Immature natural killer cell (primary cell): ENCODE measurements at regions not wholly inside any gene's neighbourhood (a gene's known extent, or its start where the extent isn't known, plus 50 kb on each side); places are given as distances from the start of the nearest gene placed in this dataset.
A peak's percentile ranks its signal among the peaks of the same experiment; 100 is the strongest.

ENCODE experiments used
- DNase-seq, 3 donors: peaks; one replicate each; pipeline ENCODE4 v3.0.0; 2022; ENCODE audit warnings: mixed read lengths in 1 of 3
- H3K27ac Mint-ChIP-seq, 6 donors: one replicate each; pipeline ENCODE4 v1.8.0; 2020; ENCODE audit warnings: mixed read lengths in 6 of 6, mild to moderate bottlenecking in 5 of 6, inconsistent platforms in 4 of 6, moderate library complexity in 3 of 6
- H3K27me3 Mint-ChIP-seq, 3 donors: one replicate each; pipeline ENCODE4 v1.8.0; 2020 to 2021; ENCODE audit warnings: low read depth in 3 of 3, mild to moderate bottlenecking in 3 of 3, mixed read lengths in 3 of 3, moderate library complexity in 3 of 3, inconsistent platforms in 1 of 3
- H3K36me3 Mint-ChIP-seq, 3 donors: one replicate each; pipeline ENCODE4 v1.8.0; 2020; ENCODE audit warnings: mixed read lengths in 3 of 3, inconsistent platforms in 2 of 3, mild to moderate bottlenecking in 2 of 3
- H3K4me1 Mint-ChIP-seq, 2 donors: one replicate each; pipeline ENCODE4 v1.8.0; 2020; ENCODE audit warnings: inconsistent platforms in 2 of 2, mild to moderate bottlenecking in 2 of 2, mixed read lengths in 2 of 2, moderate library complexity in 1 of 2
- H3K4me3 Mint-ChIP-seq, 5 donors: one replicate each; pipeline ENCODE4 v1.8.0; 2020; ENCODE audit warnings: mild to moderate bottlenecking in 5 of 5, mixed read lengths in 5 of 5, inconsistent platforms in 3 of 5, moderate library complexity in 3 of 5
- H3K9me3 Mint-ChIP-seq, 6 donors: one replicate each; pipeline ENCODE4 v1.8.0; 2020; ENCODE audit warnings: mild to moderate bottlenecking in 6 of 6, mixed read lengths in 6 of 6, inconsistent platforms in 4 of 6, moderate library complexity in 3 of 6

DNA sequence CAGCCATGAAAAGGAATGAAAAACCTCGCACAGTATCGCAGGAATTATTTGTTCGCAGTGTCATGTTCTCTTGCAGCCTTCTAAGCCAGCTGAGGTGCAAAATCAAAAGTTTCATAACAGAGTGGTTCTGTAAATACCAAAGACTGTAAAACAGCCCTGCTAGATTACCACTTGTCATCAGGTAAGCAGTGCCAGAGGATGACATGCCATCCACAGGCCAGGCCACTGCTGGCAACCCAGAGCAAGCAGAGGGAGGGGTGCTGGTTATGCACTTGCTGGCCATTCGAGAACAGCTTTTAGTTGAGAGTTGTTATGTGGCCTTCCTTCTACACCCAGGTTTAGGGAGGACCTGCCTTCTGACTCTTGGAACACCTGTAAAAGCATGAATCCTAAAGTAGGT is 114.3 kb upstream of the MGAT5 start:
- Mint-ChIP-seq H3K36me3 (no peaks in the 10 kb centered on the region), H3K27me3 (peaks cover 0 to 4% (median 3%) of the 10 kb centered on the region in 3 donors), H3K4me3 (no peak overlapping the region), H3K9me3 (no peaks in the 10 kb centered on the region), H3K27ac (peak overlapping the region in 1 of 6 donors; percentile 13), H3K4me1 (peaks cover 72 to 90% of the 10 kb centered on the region in 2 donors)
- no peak for DNase-seq

DNA sequence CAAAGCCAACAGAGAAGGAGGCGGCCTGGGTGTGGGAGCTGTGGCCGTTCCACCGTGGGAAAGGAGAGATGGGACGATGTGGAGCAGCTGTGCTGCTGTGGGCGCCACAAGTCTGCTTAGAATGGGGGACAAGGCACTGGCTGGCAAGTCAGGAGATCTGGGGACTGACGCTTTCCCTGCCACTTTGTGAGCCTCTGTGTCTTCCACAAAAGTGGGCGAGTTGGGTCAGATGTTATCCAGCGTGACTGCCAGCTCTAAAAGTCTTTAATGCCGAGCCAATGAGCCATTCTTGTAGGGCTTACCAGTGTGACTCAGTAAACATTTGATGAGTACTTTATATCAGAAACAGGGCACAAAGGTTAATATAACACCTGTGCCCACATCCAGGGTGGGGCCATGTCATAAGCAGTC is 113.6 kb upstream of the MGAT5 start:
- Mint-ChIP-seq H3K4me3 (no peak overlapping the region), H3K27me3 (peaks cover 0 to 7% (median 3%) of the 10 kb centered on the region in 3 donors), H3K27ac (peak overlapping the region in 1 of 6 donors; percentile 13), H3K9me3 (no peaks in the 10 kb centered on the region), H3K36me3 (no peaks in the 10 kb centered on the region), H3K4me1 (peaks cover 76 to 96% of the 10 kb centered on the region in 2 donors)
- DNase-seq, result no peak

DNA sequence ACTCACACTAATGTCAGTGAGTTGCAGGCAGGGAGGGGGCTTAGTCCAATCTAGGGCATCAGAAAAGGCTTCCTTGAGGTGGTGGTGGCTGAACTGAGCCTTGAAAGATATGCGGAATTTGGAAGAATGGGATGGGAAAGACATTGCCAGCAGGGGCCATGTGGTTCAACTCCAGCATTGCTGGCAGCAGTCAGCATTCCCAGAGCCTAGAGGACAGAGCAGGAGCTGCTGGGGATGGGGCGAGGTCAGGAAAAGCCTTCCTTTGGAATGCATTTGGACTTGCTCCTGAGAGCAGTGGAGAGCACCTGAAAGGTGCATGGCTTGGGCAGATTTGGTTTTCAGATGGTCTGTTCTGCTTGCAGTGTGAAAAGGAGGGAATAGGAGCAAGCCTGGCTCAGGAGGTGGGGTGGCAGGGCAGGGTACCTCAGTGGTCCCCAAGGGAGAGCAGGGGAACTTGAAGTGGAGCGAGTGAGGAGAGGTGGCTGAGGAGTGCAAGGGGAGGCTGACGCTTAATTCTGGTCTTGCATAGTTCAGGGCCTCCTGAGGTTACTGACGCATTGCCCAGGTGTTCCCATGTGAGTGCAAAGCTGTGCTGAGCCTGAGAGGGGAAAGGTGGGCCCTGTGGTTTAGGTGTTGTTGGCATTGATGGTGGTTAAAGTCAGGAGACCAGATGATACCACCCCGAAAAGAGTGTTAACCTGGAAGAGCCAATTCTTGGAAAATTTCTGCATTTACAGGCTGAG is 112.1 kb upstream of the MGAT5 start:
- H3K4me3 Mint-ChIP-seq, result peak overlapping the region in 2 of 5 donors; percentile 1 to 15
- H3K27ac Mint-ChIP-seq, result peak overlapping the region in 3 of 6 donors; percentile 21 to 67 (median 30)
- H3K4me1 Mint-ChIP-seq, result peaks cover 77 to 92% of the 10 kb centered on the region in 2 donors
- no peak for DNase-seq
- peaks cover 0 to 7% (median 3%) of the 10 kb centered on the region in 3 donors for H3K27me3 Mint-ChIP-seq
- no peaks in the 10 kb centered on the region for H3K9me3 Mint-ChIP-seq
- H3K36me3 Mint-ChIP-seq, result no peaks in the 10 kb centered on the region

DNA sequence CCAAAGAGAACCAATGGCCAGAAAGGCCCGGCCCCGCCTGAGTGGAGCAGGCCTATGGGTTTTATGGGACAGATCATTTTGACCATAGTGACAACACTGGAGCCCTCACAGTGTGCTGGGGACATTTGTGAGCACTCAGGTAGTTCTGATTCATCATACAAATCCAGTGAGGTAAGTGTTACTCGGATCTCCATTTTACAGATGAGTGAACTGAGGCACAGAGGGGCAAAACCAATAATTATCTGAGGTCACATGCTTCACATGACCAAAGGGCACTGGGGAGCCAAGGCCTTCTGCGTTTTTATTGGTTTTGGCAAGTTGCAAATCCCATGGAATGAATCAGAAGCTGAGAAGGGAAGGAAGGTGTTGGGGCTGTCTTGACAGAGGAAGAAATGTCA is 111.5 kb upstream of the MGAT5 start:
- Mint-ChIP-seq H3K27me3 (peaks cover 0 to 7% (median 3%) of the 10 kb centered on the region in 3 donors), H3K4me3 (peak overlapping the region in 1 of 5 donors; percentile 5), H3K9me3 (no peaks in the 10 kb centered on the region), H3K4me1 (peaks cover 71 to 86% of the 10 kb centered on the region in 2 donors), H3K36me3 (no peaks in the 10 kb centered on the region), H3K27ac (peak overlapping the region in 3 of 6 donors; percentile 6 to 34 (median 30))
- DNase-seq, result no peak

DNA sequence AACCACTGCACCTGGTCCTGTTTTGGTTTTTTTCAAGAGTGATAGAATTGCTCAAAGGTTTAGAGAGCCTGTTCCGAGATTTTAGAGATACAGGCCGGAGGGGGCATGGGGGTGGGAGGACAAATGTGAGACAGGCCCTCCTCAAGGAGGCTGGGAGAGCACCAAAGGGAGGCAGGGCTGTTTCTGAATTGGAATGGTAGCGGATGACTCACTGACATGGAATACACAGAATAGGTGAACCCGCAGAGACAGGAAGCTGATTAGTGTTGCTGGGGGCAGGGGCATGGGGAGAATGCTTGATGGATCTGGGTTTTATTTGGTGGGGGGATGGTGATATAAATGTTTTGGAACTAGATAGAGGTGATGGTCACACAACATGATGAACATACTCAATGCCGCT is 111.0 kb upstream of the MGAT5 start:
- Mint-ChIP-seq H3K4me3 (no peak overlapping the region), H3K27ac (peak overlapping the region in 1 of 6 donors; percentile 52), H3K36me3 (no peaks in the 10 kb centered on the region), H3K27me3 (peaks cover 0 to 7% (median 3%) of the 10 kb centered on the region in 3 donors), H3K4me1 (peaks cover 70 to 81% of the 10 kb centered on the region in 2 donors), H3K9me3 (no peaks in the 10 kb centered on the region)
- no peak for DNase-seq

DNA sequence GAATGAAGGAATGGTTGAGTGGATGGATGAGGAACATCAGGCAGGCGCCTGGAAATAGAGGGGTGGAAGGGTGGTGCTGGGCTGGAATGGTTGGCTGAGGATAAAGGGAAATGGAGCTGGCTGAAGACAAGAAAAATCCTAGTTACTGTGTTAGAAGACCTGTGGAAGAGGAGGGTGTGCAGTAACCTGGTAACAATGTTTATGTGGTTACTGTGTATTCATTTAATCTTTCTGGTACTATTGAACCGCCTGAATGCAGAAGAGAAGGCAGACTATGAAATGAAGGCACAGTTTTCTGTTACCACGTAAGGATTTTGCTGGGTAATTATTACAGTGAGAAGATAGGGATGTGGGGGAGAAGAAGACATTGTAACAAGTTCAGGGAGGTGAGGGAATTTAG is 110.3 kb upstream of the MGAT5 start:
- Mint-ChIP-seq H3K4me1 (peaks cover 71 to 79% of the 10 kb centered on the region in 2 donors), H3K9me3 (no peaks in the 10 kb centered on the region), H3K4me3 (no peak overlapping the region), H3K36me3 (no peaks in the 10 kb centered on the region), H3K27ac (peak overlapping the region in 4 of 6 donors; percentile 9 to 46 (median 18)), H3K27me3 (peaks cover 0 to 7% (median 3%) of the 10 kb centered on the region in 3 donors)
- no peak for DNase-seq

DNA sequence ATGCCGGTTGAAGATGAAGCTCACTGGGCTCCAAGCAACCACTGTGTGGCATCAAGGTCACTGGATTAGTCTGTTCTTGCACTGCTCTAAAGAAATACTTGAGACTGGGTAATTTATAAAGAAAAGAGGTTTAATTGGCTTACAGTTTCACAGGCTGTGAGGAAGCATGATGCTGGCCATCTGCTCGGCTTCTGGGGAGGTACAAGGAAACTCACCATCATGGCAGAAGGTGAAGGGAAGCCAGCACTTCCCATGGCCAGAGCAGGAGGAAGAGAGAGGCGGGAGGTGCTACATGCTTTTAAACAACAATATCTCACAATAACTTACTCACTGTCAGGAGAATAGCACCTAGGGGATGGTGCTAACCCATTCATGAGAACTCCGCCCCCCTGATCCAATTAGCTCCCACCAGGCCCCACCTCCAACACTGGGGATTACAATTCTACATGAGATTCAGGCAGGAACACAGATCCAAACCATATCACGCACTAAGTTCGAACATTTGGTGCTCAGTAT is 109.7 kb upstream of the MGAT5 start:
- Mint-ChIP-seq H3K27me3 (peaks cover 0 to 7% (median 3%) of the 10 kb centered on the region in 3 donors), H3K36me3 (no peaks in the 10 kb centered on the region), H3K9me3 (no peaks in the 10 kb centered on the region), H3K27ac (peak overlapping the region in 1 of 6 donors; percentile 24), H3K4me1 (peaks cover 66 to 77% of the 10 kb centered on the region in 2 donors), H3K4me3 (no peak overlapping the region)
- DNase-seq, result no peak

DNA sequence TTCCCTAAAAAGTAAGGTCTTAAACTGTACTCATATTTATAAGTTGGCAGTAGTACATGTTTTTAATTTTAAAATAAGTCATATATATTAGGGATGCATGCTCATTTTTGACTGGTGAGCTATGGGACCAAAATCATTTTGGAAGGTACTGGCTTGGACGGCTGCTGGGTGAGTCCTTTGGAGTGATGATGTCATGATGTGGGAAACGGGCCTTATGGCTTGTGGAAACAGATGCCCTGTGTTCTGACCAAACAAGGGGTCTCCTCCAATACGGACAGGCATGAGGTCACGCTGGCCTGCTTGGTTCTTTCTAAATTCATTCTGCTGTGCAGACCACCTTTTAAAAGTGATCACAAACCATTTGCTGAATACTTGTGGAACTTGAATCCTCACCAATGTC is 109.2 kb upstream of the MGAT5 start:
- Mint-ChIP-seq H3K27me3 (peaks cover 0 to 7% (median 3%) of the 10 kb centered on the region in 3 donors), H3K27ac (no peak overlapping the region), H3K4me3 (no peak overlapping the region), H3K4me1 (peaks cover 65 to 77% of the 10 kb centered on the region in 2 donors), H3K36me3 (no peaks in the 10 kb centered on the region), H3K9me3 (no peaks in the 10 kb centered on the region)
- no peak for DNase-seq

DNA sequence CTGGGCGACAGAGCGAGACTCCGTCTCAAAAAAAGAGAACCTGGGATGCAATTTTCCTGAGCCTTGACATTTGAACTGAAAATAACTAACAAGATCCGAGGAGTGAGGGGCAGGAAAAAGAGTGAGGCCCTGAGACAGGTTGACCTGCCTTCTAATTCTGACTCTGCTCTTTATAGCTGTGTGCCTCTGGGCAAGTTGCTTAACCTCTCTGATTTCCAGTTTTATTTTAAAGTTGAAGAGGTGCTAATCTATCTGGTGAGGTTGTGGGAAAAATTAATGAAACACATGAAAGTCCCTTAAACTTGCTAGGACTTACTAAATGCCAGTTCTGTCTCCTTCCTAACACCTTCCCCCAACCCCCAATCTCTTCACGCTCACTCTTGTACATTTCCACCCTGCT is 108.4 kb upstream of the MGAT5 start:
- DNase-seq, result no peak
- H3K27me3 Mint-ChIP-seq, result peaks cover 0 to 7% (median 3%) of the 10 kb centered on the region in 3 donors
- no peak overlapping the region for H3K4me3 Mint-ChIP-seq
- H3K27ac Mint-ChIP-seq, result peak overlapping the region in 3 of 6 donors; percentile 2 to 73 (median 56)
- no peaks in the 10 kb centered on the region for H3K9me3 Mint-ChIP-seq
- H3K36me3 Mint-ChIP-seq, result no peaks in the 10 kb centered on the region
- H3K4me1 Mint-ChIP-seq, result peaks cover 60 to 77% of the 10 kb centered on the region in 2 donors

DNA sequence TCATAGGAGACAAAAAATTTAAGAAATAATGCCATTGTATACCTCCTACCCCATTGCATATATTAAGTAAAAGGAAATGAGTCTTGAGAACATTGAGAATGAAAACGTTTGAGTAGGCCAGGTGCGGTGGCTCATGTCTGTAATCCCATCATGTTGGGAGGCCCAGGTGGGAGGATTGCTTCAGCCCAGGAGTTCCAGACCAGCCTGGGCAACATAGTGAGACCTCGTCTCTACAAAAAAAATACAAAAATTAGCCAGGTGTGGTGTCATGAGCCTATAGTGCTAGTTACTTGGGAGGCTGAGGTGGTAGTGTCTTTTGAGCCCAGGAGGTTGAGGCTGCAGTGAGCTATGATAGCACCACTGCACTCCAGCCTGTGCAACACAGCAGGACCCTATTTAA is 107.7 kb upstream of the MGAT5 start:
- H3K4me1 Mint-ChIP-seq, result peaks cover 54 to 72% of the 10 kb centered on the region in 2 donors
- no peaks in the 10 kb centered on the region for H3K9me3 Mint-ChIP-seq
- no peak overlapping the region for H3K4me3 Mint-ChIP-seq

DNA sequence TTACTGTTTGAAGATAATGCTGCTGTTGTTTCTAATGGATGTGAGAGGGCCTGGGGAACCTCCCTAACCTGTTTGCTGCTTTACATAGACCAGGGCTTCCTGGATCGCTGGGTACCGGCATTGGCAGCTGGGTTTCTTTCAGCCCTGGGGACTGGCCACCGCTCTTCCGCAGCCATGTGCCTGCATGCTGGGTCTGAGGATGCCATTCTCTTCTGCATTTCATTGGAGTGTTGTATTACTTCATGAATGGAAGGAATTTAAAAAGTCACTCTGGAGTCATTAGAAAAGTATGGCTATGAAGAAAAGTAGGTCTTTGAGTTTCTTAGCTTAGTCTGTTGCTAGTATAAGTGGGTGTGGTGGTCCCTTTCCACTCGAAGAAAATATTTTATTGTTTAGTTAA is 107.3 kb upstream of the MGAT5 start:
- Mint-ChIP-seq H3K27me3 (peaks cover 0 to 5% (median 3%) of the 10 kb centered on the region in 3 donors), H3K27ac (peak overlapping the region in 2 of 6 donors; percentile 10 to 14), H3K4me3 (no peak overlapping the region), H3K4me1 (peaks cover 49 to 67% of the 10 kb centered on the region in 2 donors), H3K9me3 (no peaks in the 10 kb centered on the region), H3K36me3 (peaks cover 0 to under 1% (median 0%) of the 10 kb centered on the region in 3 donors)
- no peak for DNase-seq

More for the DNA sequence above, 107.7 kb upstream of the MGAT5 start:
- DNase-seq, result no peak
- Mint-ChIP-seq H3K27ac (peak overlapping the region in 1 of 6 donors; percentile 56), H3K36me3 (no peaks in the 10 kb centered on the region), H3K27me3 (peaks cover 0 to 7% (median 3%) of the 10 kb centered on the region in 3 donors)

DNA sequence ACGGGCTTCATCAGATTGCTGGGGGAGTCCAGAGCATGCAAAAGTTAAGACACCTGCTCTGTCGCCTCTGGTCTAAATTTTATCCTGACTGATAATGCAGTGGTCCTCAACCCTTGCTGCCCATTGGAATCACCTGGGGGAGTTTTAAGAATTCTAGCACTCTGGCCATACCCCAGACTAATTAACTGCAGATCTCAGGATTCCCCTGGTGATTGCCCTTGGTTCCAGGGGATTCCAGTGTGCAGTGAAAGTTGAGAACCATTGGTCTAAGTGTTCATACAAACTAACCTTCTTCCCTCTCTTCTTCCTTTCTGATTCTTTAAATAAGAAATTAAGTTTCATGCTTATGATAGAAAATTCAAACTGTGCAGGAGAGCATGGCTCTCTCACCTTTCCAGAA is 105.7 kb upstream of the MGAT5 start:
- H3K4me3 Mint-ChIP-seq, result no peak overlapping the region
- H3K27me3 Mint-ChIP-seq, result peaks cover 0 to 3% (median 0%) of the 10 kb centered on the region in 3 donors
- H3K27ac Mint-ChIP-seq, result no peak overlapping the region
- DNase-seq, result no peak
- peaks cover 35 to 59% of the 10 kb centered on the region in 2 donors for H3K4me1 Mint-ChIP-seq
- no peaks in the 10 kb centered on the region for H3K9me3 Mint-ChIP-seq
- H3K36me3 Mint-ChIP-seq, result peaks cover 0 to 9% (median 5%) of the 10 kb centered on the region in 3 donors

DNA sequence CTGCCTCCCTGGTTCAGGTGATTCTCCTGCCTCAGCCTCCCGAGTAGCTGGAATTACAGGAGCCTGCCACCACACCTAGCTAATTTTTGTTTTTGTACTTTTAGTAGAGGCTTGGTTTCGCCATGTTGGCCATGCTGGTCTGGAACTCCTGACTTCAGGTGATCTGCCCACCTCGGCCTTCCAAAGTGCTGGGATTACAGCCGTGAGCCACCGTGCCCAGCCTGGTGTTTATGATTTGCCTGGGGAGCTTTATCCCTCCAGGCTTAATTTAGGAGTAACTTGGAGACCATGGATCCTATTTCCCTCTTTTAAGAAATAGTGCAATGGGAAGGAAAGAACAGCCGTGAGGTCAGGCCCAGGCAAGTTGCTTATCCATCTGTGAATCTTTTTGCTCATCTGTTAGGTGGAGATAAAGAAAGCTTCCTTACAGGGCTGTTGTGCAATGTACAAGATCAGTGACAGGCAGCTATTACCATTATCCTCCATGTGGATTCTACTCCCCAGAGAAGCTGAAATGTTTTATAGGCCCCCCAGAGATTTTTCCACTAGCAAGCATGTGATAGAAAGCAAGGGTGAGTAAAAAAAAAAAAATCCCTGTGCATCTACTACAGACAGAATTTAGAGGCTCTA is 104.9 kb upstream of the MGAT5 start:
- Mint-ChIP-seq H3K36me3 (peaks cover 0 to 9% (median 5%) of the 10 kb centered on the region in 3 donors), H3K4me1 (peaks cover 27 to 51% of the 10 kb centered on the region in 2 donors), H3K27ac (peak overlapping the region in 1 of 6 donors; percentile 61), H3K4me3 (no peak overlapping the region), H3K9me3 (no peaks in the 10 kb centered on the region), H3K27me3 (peaks cover 0 to 3% (median 0%) of the 10 kb centered on the region in 3 donors)
- DNase-seq, result no peak

DNA sequence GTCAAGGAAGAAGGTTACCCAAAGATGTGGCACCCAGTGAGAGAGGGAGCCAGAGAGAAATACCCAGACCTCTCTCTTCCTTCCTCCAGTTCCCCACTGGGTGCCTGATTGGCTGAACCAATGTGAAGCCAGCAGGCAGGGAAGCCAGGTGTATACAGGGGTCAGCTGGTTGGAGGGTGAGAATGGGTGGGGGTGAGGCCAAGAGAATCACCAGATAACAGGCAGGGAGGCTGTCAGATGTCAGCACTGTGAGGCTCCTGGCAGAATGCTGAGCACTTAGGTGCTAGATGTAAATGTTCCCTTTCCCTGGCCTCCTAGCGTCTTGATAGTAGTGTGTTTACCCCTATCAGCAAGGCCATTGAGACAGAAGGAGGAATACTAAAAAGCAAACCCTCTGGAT is 104.0 kb upstream of the MGAT5 start:
- peaks cover 24 to 51% of the 10 kb centered on the region in 2 donors for H3K4me1 Mint-ChIP-seq
- no peaks in the 10 kb centered on the region for H3K27me3 Mint-ChIP-seq
- peaks cover 0 to 9% (median 5%) of the 10 kb centered on the region in 3 donors for H3K36me3 Mint-ChIP-seq
- no peak for DNase-seq
- H3K9me3 Mint-ChIP-seq, result no peaks in the 10 kb centered on the region
- no peak overlapping the region for H3K4me3 Mint-ChIP-seq
- H3K27ac Mint-ChIP-seq, result peak overlapping the region in 5 of 6 donors; percentile 19 to 80 (median 50)
